Peyer's patch (tissue), 4 donors: ENCODE measurements at regions not wholly inside any gene's neighbourhood (a gene's known extent, or its start where the extent isn't known, plus 50 kb on each side); places are given as distances from the start of the nearest gene placed in this dataset.

Experiments
- POLR2A ChIP-seq, 2 donors: fragments of 450-650 bp; IDR thresholded peaks; one replicate each; pipeline ENCODE4 v1.5.1; 2017; ENCODE audit warnings: antibody characterized with exemption in 2 of 2, mild to moderate bottlenecking in 2 of 2, moderate library complexity in 2 of 2
- TF ChIP-seq, protein P1 (sequence below), 6 experiments: fragments of 450-650 bp in 4 of 6; fragments of 200-600 bp in 2 of 6; sonication (generic) in 1 of 6; IDR thresholded peaks; one replicate each; pipeline ENCODE4 v1.5.1; 2017 to 2019; ENCODE audit warnings: antibody characterized with exemption in 6 of 6, mild to moderate bottlenecking in 3 of 6, moderate library complexity in 1 of 6

DNA sequence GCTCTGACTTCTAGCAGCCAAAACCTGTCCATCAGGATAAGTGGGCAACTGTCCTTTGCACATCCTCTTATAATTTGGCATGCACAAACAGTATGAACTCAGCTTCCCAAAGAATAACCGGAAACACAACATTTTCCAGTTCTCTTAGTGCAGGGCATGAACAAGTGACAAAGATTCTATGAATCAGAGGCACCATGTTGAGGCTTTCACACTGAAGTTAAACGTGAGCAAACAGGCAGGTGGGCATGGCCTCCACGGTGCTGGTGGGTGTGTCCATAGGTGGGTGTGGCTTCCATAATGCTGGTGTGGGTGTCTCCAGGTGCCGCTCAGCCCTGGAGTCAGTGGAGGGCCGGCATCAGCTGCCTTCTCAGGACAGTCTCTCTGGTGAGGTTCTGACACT is 196.5 kb downstream of the SMIM20 start:
- TF ChIP-seq, protein P1, sequence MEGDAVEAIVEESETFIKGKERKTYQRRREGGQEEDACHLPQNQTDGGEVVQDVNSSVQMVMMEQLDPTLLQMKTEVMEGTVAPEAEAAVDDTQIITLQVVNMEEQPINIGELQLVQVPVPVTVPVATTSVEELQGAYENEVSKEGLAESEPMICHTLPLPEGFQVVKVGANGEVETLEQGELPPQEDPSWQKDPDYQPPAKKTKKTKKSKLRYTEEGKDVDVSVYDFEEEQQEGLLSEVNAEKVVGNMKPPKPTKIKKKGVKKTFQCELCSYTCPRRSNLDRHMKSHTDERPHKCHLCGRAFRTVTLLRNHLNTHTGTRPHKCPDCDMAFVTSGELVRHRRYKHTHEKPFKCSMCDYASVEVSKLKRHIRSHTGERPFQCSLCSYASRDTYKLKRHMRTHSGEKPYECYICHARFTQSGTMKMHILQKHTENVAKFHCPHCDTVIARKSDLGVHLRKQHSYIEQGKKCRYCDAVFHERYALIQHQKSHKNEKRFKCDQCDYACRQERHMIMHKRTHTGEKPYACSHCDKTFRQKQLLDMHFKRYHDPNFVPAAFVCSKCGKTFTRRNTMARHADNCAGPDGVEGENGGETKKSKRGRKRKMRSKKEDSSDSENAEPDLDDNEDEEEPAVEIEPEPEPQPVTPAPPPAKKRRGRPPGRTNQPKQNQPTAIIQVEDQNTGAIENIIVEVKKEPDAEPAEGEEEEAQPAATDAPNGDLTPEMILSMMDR (IDR thresholded peaks at IDR 0.05) = no peak
- no peak for TF ChIP-seq POLR2A (IDR thresholded peaks at IDR 0.05)
